Neutrophil (primary cell): ENCODE measurements at regions not wholly inside any gene's neighbourhood (a gene's known extent, or its start where the extent isn't known, plus 50 kb on each side); places are given as distances from the start of the nearest gene placed in this dataset.

Experiments used
- H3K27ac ChIP-seq: fragments of 200-600 bp; sonication (generic); 2 replicates; pipeline ENCODE4 v1.5.1; 2016; ENCODE audit warnings: mild to moderate bottlenecking, moderate library complexity
- H3K27me3 ChIP-seq: fragments of 200-600 bp; sonication (generic); 2 replicates; pipeline ENCODE4 v1.6.0; 2016; ENCODE audit warnings: mild to moderate bottlenecking
- H3K36me3 ChIP-seq: fragments of 200-600 bp; sonication (generic); 2 replicates; pipeline ENCODE4 v1.5.1; 2017
- H3K4me1 ChIP-seq, 2 experiments: fragments of 200-600 bp in 1 of 2; sonication (generic) in 1 of 2; 1 replicate in 1 of 2; 2 replicates in 1 of 2; pipeline versions ENCODE4 v1.5.1 to v1.6.1; 2013 to 2016; ENCODE audit warnings: low read depth in 1 of 2, low read length in 1 of 2, mild to moderate bottlenecking in 1 of 2, moderate library complexity in 1 of 2; ENCODE audit not compliant: control insufficient read depth in 1 of 2, insufficient read depth in 1 of 2
- H3K4me3 ChIP-seq, 2 experiments: fragments of 200-600 bp in 1 of 2; sonication (generic) in 1 of 2; 1 replicate in 1 of 2; 2 replicates in 1 of 2; pipeline ENCODE4 v1.5.1; 2013 to 2016; ENCODE audit warnings: low read depth in 1 of 2, low read length in 1 of 2, mild to moderate bottlenecking in 1 of 2, moderate library complexity in 1 of 2
- H3K9me3 ChIP-seq: fragments of 200-600 bp; sonication (generic); 2 replicates; pipeline ENCODE4 v1.5.1; 2016
- CTCF ChIP-seq: fragments of 200-600 bp; sonication (generic); IDR thresholded peaks from 2 replicates; pipeline ENCODE4 v1.5.1; 2016; ENCODE audit warnings: antibody characterized with exemption

DNA sequence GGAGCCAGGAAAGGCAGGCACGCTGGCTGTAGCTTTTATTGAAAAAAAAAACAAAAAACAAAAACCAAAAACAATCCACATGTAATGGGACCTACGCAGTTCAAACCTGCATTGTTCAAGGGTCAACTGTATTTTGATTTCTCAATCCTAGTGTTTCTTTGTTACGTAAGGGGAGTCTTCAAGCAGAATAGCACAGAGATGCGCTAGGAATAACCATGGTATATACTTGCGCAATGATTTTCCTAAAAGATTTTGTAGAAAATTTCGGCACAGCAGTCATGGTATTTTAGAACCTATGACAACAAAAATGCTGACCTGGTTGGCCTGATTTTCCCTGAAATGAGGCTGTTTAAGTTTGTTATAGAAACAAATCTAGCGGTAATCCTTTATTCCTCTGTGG is 1110.5 kb upstream of the WWC1 start:
- H3K4me3 ChIP-seq = no peak overlapping the region
- no peak overlapping the region for H3K27ac ChIP-seq
- H3K36me3 ChIP-seq = no peaks in the 10 kb centered on the region
- no peaks in the 10 kb centered on the region for H3K27me3 ChIP-seq
- no peak for TF ChIP-seq CTCF
- no peaks in the 10 kb centered on the region for H3K9me3 ChIP-seq
- H3K4me1 ChIP-seq = no peaks in the 10 kb centered on the region

DNA sequence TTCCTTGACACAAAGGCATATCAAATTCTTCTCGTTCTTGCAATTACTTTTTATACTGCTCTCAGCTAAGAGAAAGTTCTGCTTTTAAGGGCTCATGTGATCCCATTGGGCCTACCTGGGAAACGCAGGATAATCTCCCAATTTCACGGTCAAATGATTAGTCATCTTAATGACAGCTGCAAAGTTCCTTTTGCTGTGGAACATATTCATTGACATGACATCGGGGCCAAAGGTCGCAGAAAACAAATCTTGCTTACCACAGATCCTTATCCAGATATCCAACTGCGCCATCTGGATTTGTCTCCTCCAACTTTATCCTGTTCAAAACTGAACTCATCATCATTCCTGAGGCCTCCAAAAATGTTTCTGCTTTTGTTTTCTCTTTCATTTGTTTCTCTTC is 1085.6 kb upstream of the WWC1 start:
- no peaks in the 10 kb centered on the region for H3K9me3 ChIP-seq
- TF ChIP-seq CTCF = no peak
- no peak overlapping the region for H3K4me3 ChIP-seq
- H3K27ac ChIP-seq = no peak overlapping the region
- no peaks in the 10 kb centered on the region for H3K36me3 ChIP-seq
- no peaks in the 10 kb centered on the region for H3K27me3 ChIP-seq
- H3K4me1 ChIP-seq = no peaks in the 10 kb centered on the region

DNA sequence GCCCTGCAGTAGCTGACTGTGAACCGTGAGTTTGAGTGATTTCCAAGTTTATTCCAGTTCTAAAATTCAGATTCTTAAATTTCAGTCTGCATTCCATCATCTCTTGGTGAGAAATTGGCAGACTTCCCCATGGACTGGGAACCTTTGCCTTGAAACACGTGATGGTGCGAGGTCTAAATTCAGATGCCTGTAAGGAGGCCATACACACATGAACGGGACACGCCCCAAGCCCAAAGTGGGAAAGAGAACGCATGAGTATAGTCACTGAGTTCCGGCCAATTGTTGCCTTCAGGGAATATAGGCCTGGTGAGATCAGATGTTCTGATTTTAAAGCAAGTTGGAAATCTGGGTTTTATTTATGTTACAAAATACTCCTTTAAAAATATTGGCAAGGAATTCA is 1084.4 kb upstream of the WWC1 start:
- H3K9me3 ChIP-seq = no peaks in the 10 kb centered on the region
- H3K4me1 ChIP-seq = no peaks in the 10 kb centered on the region
- no peak overlapping the region for H3K27ac ChIP-seq
- no peak for TF ChIP-seq CTCF
- no peaks in the 10 kb centered on the region for H3K36me3 ChIP-seq
- H3K4me3 ChIP-seq = no peak overlapping the region
- no peaks in the 10 kb centered on the region for H3K27me3 ChIP-seq

GRCh38 chr5:167208911-167209310 is 1082.5 kb upstream of the WWC1 start:
- no peak overlapping the region for H3K27ac ChIP-seq
- no peaks in the 10 kb centered on the region for H3K27me3 ChIP-seq
- no peaks in the 10 kb centered on the region for H3K9me3 ChIP-seq
- TF ChIP-seq CTCF = no peak
- no peak overlapping the region for H3K4me3 ChIP-seq
- no peaks in the 10 kb centered on the region for H3K36me3 ChIP-seq
- no peaks in the 10 kb centered on the region for H3K4me1 ChIP-seq

DNA sequence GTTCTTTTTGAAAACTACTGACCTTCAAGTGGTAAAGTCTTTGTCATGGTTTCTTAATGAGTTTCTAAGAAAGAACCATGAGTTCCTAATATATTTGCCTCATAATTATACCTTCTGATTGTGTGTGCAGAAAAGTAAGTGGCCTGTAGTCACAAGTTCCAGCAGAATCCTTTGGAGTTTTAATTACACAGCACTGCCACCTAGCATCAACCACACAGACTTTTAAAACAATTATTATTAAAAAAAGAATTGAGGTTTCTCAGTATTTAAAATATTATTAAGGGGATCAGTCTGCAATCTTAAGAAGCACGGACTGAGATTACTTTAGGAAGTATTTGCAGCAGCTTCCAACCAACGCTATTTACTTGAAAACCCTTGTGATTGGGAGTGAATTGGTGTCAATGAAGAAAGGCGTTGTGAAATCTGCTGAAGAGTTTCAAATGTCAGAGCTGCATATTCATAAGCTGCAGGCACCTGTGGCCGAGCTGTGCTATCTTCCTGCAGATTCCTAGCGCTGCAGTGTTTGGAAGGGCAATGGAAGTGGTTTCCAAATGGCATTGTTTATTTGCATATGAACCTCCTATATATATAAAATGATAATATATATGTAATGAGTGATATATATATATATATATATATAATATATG is 1074.2 kb upstream of the WWC1 start:
- H3K27ac ChIP-seq = no peak overlapping the region
- H3K4me1 ChIP-seq = no peaks in the 10 kb centered on the region
- TF ChIP-seq CTCF = no peak
- H3K27me3 ChIP-seq = no peaks in the 10 kb centered on the region
- H3K9me3 ChIP-seq = no peaks in the 10 kb centered on the region
- no peaks in the 10 kb centered on the region for H3K36me3 ChIP-seq
- H3K4me3 ChIP-seq = no peak overlapping the region

DNA sequence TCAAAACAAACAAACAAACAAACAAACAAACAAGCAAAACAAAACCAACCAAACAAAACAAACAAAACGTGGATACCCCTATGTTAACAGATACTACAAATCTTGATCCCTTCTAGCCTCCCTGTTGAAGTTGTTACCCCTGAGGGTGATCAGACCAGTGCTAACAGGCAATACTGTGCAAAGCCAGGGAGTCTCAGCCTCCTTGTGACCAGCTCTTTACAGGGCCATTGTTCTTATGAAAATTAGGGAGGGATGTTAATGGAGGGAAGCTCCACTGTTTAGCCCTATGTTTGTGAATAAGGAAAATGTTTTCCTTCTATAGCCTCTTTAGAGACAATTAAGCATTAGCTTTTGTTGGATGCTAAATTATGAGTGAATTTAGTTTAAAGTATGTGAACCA is 1072.1 kb upstream of the WWC1 start:
- no peaks in the 10 kb centered on the region for H3K4me1 ChIP-seq
- no peak overlapping the region for H3K4me3 ChIP-seq
- H3K36me3 ChIP-seq = no peaks in the 10 kb centered on the region
- no peak for TF ChIP-seq CTCF
- H3K27me3 ChIP-seq = no peaks in the 10 kb centered on the region
- no peaks in the 10 kb centered on the region for H3K9me3 ChIP-seq
- H3K27ac ChIP-seq = no peak overlapping the region
